HEK293 (cell line): ENCODE measurements at regions not wholly inside any gene's neighbourhood (a gene's known extent, or its start where the extent isn't known, plus 50 kb on each side); places are given as distances from the start of the nearest gene placed in this dataset.

ENCODE experiments used
- CTCF ChIA-PET: fragments of 350-600 bp; formaldehyde crosslinking; extraction: SDS; loops from one replicate; lab custom pipeline; 2021; ENCODE audit warnings: antibody characterized with exemption; lab: Yijun Ruan, JAX
- POLR2A ChIA-PET: fragments of 300-600 bp; formaldehyde crosslinking; extraction: SDS; loops from one replicate; lab custom pipeline; 2020; ENCODE audit warnings: antibody characterized with exemption, inconsistent platforms; lab: Yijun Ruan, JAX
- H3K27ac ChIP-seq: fragments of 200-500 bp; sonication (Bioruptor generic); 2 replicates; pipeline ENCODE4 v1.5.1; 2014; ENCODE audit warnings: low read depth, low read length, control low read depth, inconsistent platforms; ENCODE audit errors: extremely low read depth
- H3K36me3 ChIP-seq, 2 experiments: fragments of 200-500 bp in 1 of 2; sonication (Bioruptor generic) in 1 of 2; 1 replicate in 1 of 2; 2 replicates in 1 of 2; pipeline ENCODE4 v1.5.1; 2014 to 2017; ENCODE audit warnings: inconsistent platforms in 2 of 2, low read length in 2 of 2; ENCODE audit not compliant: control insufficient read depth in 2 of 2, insufficient read depth in 1 of 2
- H3K4me1 ChIP-seq: fragments of 200-500 bp; sonication (Bioruptor generic); 2 replicates; pipeline ENCODE4 v1.5.1; 2014; ENCODE audit warnings: mild to moderate bottlenecking, low read length, inconsistent platforms; ENCODE audit not compliant: control insufficient read depth, insufficient read depth
- H3K4me3 ChIP-seq: 2 replicates; pipeline ENCODE4 v1.5.1; 2011; ENCODE audit warnings: low read depth, mild to moderate bottlenecking, control low read depth, low read length, moderate library complexity
- H3K9me3 ChIP-seq: fragments of 200-500 bp; sonication (Bioruptor generic); 2 replicates; pipeline ENCODE4 v1.5.1; 2014; ENCODE audit warnings: low read depth, low read length, inconsistent platforms; ENCODE audit not compliant: control insufficient read depth, insufficient read depth
- BCL11A ChIP-seq: fragments of 450-650 bp; formaldehyde crosslinking; IDR thresholded peaks from 2 replicates; pipeline ENCODE4 v1.5.1; 2016; ENCODE audit warnings: low read depth, missing biosample characterization, missing genetic modification characterization
- BCL11B ChIP-seq: fragments of 450-650 bp; formaldehyde crosslinking; IDR thresholded peaks from 2 replicates; pipeline ENCODE4 v1.5.1; 2016; ENCODE audit warnings: low read depth, missing biosample characterization, missing genetic modification characterization
- GLI2 ChIP-seq: fragments of 450-650 bp; formaldehyde crosslinking; IDR thresholded peaks from 2 replicates; pipeline ENCODE4; 2017; ENCODE audit warnings: missing biosample characterization, missing genetic modification characterization, low read depth, borderline replicate concordance
- GLI4 ChIP-seq: fragments of 450-650 bp; formaldehyde crosslinking; IDR thresholded peaks from 2 replicates; pipeline ENCODE4 v1.5.1; 2016; ENCODE audit warnings: missing biosample characterization, missing genetic modification characterization
- GLIS1 ChIP-seq: fragments of 450-650 bp; formaldehyde crosslinking; IDR thresholded peaks from 2 replicates; pipeline ENCODE4 v1.5.1; 2016; ENCODE audit warnings: missing biosample characterization, missing genetic modification characterization
- ZBTB1 ChIP-seq: fragments of 450-650 bp; formaldehyde crosslinking; IDR thresholded peaks from 2 replicates; pipeline ENCODE4 v1.5.1; 2016; ENCODE audit warnings: missing biosample characterization, missing genetic modification characterization
- ZFHX2 ChIP-seq: fragments of 450-650 bp; formaldehyde crosslinking; conservative IDR thresholded peaks from 2 replicates; pipeline ENCODE4 v1.5.1; 2016; ENCODE audit warnings: missing biosample characterization, missing genetic modification characterization
- ZIC2 ChIP-seq: fragments of 450-650 bp; formaldehyde crosslinking; IDR thresholded peaks from 2 replicates; pipeline ENCODE4 v1.5.1; 2016; ENCODE audit warnings: missing biosample characterization, missing genetic modification characterization
- ZNF174 ChIP-seq: fragments of 450-650 bp; formaldehyde crosslinking; IDR thresholded peaks from 2 replicates; pipeline ENCODE4 v1.5.0; 2017; ENCODE audit warnings: missing biosample characterization, mild to moderate bottlenecking, missing genetic modification characterization
- ZNF214 ChIP-seq: fragments of 450-650 bp; formaldehyde crosslinking; IDR thresholded peaks from 2 replicates; pipeline ENCODE4 v1.5.1; 2017; ENCODE audit warnings: missing biosample characterization, mild to moderate bottlenecking, missing genetic modification characterization, borderline replicate concordance
- ZNF223 ChIP-seq: fragments of 450-650 bp; formaldehyde crosslinking; IDR thresholded peaks from 2 replicates; pipeline ENCODE4 v1.5.1; 2016; ENCODE audit warnings: missing biosample characterization, missing genetic modification characterization
- ZNF311 ChIP-seq: fragments of 450-650 bp; formaldehyde crosslinking; IDR thresholded peaks from 2 replicates; pipeline ENCODE4 v1.5.1; 2017; ENCODE audit warnings: missing biosample characterization, missing genetic modification characterization, borderline replicate concordance
- ZNF324 ChIP-seq: fragments of 450-650 bp; formaldehyde crosslinking; IDR thresholded peaks from 2 replicates; pipeline ENCODE4 v1.5.1; 2016; ENCODE audit warnings: missing biosample characterization, missing genetic modification characterization
- ZNF555 ChIP-seq: fragments of 450-650 bp; formaldehyde crosslinking; conservative IDR thresholded peaks from 2 replicates; pipeline ENCODE4 v1.5.1; 2017; ENCODE audit warnings: missing biosample characterization, mild to moderate bottlenecking, missing genetic modification characterization, inconsistent platforms
- ZNF561 ChIP-seq: fragments of 450-650 bp; IDR thresholded peaks from 2 replicates; pipeline ENCODE4 v1.5.1; 2018; ENCODE audit warnings: missing biosample characterization, missing genetic modification characterization, borderline replicate concordance
- ZNF600 ChIP-seq: fragments of 450-650 bp; formaldehyde crosslinking; IDR thresholded peaks from 2 replicates; pipeline ENCODE4 v1.5.1; 2016; ENCODE audit warnings: missing biosample characterization, missing genetic modification characterization
- ZNF610 ChIP-seq: fragments of 450-650 bp; formaldehyde crosslinking; IDR thresholded peaks from 2 replicates; pipeline ENCODE4 v1.5.1; 2016; ENCODE audit warnings: missing biosample characterization, missing genetic modification characterization, borderline replicate concordance
- ZNF664 ChIP-seq: fragments of 450-650 bp; formaldehyde crosslinking; IDR thresholded peaks from 2 replicates; pipeline ENCODE4 v1.5.1; 2016; ENCODE audit warnings: missing biosample characterization, missing genetic modification characterization
- ZNF768 ChIP-seq: fragments of 450-650 bp; formaldehyde crosslinking; IDR thresholded peaks from 2 replicates; pipeline ENCODE4 v1.5.1; 2018; ENCODE audit warnings: missing biosample characterization, mild to moderate bottlenecking, missing genetic modification characterization
- ZNF791 ChIP-seq: fragments of 450-650 bp; formaldehyde crosslinking; IDR thresholded peaks from 2 replicates; pipeline ENCODE4 v1.5.1; 2016; ENCODE audit warnings: missing biosample characterization, missing genetic modification characterization
- ZSCAN16 ChIP-seq: fragments of 450-650 bp; formaldehyde crosslinking; IDR thresholded peaks from 2 replicates; pipeline ENCODE4 v1.5.1; 2016; ENCODE audit warnings: missing biosample characterization, missing genetic modification characterization
- ZXDB ChIP-seq: fragments of 450-650 bp; formaldehyde crosslinking; IDR thresholded peaks from 2 replicates; pipeline ENCODE4 v1.5.1; 2016; ENCODE audit warnings: missing biosample characterization, missing genetic modification characterization
- TF ChIP-seq, protein P1 (sequence below): fragments of 450-650 bp; formaldehyde crosslinking; IDR thresholded peaks from 2 replicates; pipeline ENCODE4 v1.5.1; 2016; ENCODE audit warnings: missing biosample characterization, missing genetic modification characterization
- TF ChIP-seq, protein P2 (sequence below): fragments of 450-650 bp; formaldehyde crosslinking; IDR thresholded peaks from 2 replicates; pipeline ENCODE4 v1.5.1; 2017; ENCODE audit warnings: missing biosample characterization, missing genetic modification characterization
- TF ChIP-seq, protein P3 (sequence below): IDR thresholded peaks from 2 replicates; pipeline ENCODE4 v1.6.1; 2011; ENCODE audit warnings: mild to moderate bottlenecking, low read depth, low read length, borderline replicate concordance
- TF ChIP-seq, protein P4 (sequence below): fragments of 450-650 bp; formaldehyde crosslinking; IDR thresholded peaks from 2 replicates; pipeline ENCODE4 v1.5.1; 2016; ENCODE audit warnings: missing biosample characterization, missing genetic modification characterization, borderline replicate concordance
- TF ChIP-seq, protein P5 (sequence below): fragments of 450-650 bp; formaldehyde crosslinking; IDR thresholded peaks from 2 replicates; pipeline ENCODE4 v1.5.1; 2016; ENCODE audit warnings: missing biosample characterization, missing genetic modification characterization

DNA sequence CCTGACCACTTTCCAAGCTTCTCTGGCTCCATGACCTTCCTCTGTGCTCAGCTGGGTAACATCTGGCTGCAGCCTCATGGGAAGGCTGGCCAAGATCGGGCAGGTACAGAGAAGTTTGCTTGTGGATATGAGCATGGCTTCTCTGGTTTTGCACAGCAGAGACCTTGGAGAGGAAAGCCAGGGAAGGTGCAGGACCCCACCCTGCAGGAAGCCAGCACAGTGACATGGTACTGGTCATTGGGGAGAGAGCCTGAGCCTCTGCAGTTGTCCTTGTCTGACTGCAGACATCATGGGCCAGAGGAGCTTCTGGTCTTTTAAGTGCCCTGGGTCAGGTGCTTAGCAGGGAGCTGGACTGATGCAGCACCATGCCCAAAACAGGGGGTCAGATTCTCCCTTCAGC, 70.6 kb upstream of the LEP start:
- H3K27ac ChIP-seq, result no peak overlapping the region
- H3K9me3 ChIP-seq, result no peaks in the 10 kb centered on the region
- no peaks in the 10 kb centered on the region for H3K36me3 ChIP-seq
- ChIA-PET POLR2A (no interaction called here), CTCF (interaction anchor here (1.0 to 2.3 kb wide), 2 partner anchors 39 to 463 kb away, joined by 3 to 13 read pairs; no protein-coding TSS in a partner anchor)
- no peak overlapping the region for H3K4me3 ChIP-seq
- H3K4me1 ChIP-seq, result peaks cover 3% of the 10 kb centered on the region; the same call in 1 of the 2 replicates
- no peak for TF ChIP-seq ZXDB (tag by site-specific recombination)
- TF ChIP-seq, protein P1, sequence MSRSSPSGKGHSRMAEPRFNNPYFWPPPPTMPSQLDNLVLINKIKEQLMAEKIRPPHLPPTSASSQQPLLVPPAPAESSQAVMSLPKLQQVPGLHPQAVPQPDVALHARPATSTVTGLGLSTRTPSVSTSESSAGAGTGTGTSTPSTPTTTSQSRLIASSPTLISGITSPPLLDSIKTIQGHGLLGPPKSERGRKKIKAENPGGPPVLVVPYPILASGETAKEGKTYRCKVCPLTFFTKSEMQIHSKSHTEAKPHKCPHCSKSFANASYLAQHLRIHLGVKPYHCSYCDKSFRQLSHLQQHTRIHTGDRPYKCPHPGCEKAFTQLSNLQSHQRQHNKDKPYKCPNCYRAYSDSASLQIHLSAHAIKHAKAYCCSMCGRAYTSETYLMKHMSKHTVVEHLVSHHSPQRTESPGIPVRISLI, result no peak
- no peak for TF ChIP-seq GLI2 (tag by site-specific recombination)
- TF ChIP-seq, protein P2, sequence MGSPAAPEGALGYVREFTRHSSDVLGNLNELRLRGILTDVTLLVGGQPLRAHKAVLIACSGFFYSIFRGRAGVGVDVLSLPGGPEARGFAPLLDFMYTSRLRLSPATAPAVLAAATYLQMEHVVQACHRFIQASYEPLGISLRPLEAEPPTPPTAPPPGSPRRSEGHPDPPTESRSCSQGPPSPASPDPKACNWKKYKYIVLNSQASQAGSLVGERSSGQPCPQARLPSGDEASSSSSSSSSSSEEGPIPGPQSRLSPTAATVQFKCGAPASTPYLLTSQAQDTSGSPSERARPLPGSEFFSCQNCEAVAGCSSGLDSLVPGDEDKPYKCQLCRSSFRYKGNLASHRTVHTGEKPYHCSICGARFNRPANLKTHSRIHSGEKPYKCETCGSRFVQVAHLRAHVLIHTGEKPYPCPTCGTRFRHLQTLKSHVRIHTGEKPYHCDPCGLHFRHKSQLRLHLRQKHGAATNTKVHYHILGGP (tag by site-specific recombination), result no peak
- TF ChIP-seq BCL11A, result no peak
- no peak for TF ChIP-seq BCL11B (tag by site-specific recombination)
- TF ChIP-seq ZNF311, result no peak
- no peak for TF ChIP-seq ZBTB1 (tag by site-specific recombination)

DNA sequence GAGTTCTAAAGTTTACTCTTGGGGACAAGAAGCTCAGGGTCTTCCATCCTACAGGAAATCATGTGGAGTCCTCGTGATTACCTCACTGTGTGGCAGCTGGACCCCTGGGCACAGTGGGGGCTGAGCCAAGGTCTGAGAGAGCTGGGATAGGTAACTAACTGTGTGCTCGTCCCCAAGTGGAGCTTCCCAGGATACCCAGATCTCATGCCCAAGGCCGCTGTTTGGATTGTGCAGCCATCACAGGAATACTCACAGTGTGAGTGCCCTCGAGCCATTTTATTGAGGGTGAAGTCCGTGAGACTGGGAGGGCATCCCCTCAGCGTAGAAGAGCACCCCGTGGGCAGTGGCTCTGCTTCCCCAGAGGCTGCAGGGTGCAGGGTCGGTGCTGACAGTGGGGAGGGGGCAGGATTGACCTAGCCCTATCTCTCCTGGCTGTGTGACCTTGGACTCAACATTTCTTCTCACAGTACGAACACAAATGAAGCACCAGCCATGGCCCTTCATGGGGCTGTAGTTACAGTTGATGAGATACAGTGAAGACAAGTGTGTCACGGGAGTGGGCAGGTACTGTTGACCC, 69.6 kb upstream of the LEP start:
- peaks cover 3% of the 10 kb centered on the region; the same call in 1 of the 2 replicates for H3K4me1 ChIP-seq
- no peak for TF ChIP-seq ZNF214 (tag by site-specific recombination)
- no peak for TF ChIP-seq ZNF791 (tag by site-specific recombination)
- no peak for TF ChIP-seq ZNF664 (tag by site-specific recombination)
- TF ChIP-seq ZNF174 (tag by site-specific recombination), result no peak
- TF ChIP-seq, protein P3, sequence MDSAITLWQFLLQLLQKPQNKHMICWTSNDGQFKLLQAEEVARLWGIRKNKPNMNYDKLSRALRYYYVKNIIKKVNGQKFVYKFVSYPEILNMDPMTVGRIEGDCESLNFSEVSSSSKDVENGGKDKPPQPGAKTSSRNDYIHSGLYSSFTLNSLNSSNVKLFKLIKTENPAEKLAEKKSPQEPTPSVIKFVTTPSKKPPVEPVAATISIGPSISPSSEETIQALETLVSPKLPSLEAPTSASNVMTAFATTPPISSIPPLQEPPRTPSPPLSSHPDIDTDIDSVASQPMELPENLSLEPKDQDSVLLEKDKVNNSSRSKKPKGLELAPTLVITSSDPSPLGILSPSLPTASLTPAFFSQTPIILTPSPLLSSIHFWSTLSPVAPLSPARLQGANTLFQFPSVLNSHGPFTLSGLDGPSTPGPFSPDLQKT, result no peak
- peak; percentile 34; the same call in 1 of the 2 replicates for TF ChIP-seq ZIC2 (tag by site-specific recombination)
- TF ChIP-seq, protein P4, sequence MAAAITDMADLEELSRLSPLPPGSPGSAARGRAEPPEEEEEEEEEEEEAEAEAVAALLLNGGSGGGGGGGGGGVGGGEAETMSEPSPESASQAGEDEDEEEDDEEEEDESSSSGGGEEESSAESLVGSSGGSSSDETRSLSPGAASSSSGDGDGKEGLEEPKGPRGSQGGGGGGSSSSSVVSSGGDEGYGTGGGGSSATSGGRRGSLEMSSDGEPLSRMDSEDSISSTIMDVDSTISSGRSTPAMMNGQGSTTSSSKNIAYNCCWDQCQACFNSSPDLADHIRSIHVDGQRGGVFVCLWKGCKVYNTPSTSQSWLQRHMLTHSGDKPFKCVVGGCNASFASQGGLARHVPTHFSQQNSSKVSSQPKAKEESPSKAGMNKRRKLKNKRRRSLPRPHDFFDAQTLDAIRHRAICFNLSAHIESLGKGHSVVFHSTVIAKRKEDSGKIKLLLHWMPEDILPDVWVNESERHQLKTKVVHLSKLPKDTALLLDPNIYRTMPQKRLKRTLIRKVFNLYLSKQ, result no peak
- TF ChIP-seq, all 188 proteins: peak for 1
- ChIA-PET POLR2A (no interaction called here), CTCF (interaction anchor here (0.7 to 2.3 kb wide), 2 partner anchors 36 to 38 kb away, joined by 3 to 13 read pairs; no protein-coding TSS in a partner anchor)
- no peaks in the 10 kb centered on the region for H3K36me3 ChIP-seq
- no peaks in the 10 kb centered on the region for H3K9me3 ChIP-seq
- H3K27ac ChIP-seq, result no peak overlapping the region
- no peak overlapping the region for H3K4me3 ChIP-seq

DNA sequence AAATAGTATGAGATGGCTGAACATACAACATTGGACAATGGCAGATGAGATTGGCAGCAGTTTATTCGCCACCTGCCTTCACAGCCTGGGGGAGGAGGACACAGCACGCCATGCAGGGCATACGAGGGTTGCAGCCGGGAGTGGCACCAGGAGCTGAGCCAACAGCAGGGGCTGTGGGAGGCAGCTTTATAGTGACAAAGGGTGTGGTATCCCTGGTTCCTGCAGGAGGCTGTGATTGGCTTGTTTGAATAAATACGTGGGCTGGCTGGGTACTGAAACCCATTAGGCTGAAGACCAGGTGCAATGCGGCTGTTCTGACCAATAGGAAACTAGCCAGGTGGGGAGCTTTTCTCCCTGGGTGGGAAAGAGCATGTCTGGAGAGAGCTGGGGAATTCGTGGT, 68.9 kb upstream of the LEP start:
- Histone ChIP-seq H3K4me1 (no peaks in the 10 kb centered on the region), H3K9me3 (no peaks in the 10 kb centered on the region), H3K4me3 (no peak overlapping the region), H3K36me3 (no peaks in the 10 kb centered on the region), H3K27ac (no peak overlapping the region)
- CTCF ChIA-PET, result interaction anchor here (0.6 to 0.7 kb wide), 2 partner anchors 37 to 45 kb away, joined by 3 read pairs; no protein-coding TSS in a partner anchor
- POLR2A ChIA-PET, result no interaction called here
- TF ChIP-seq ZNF600 (tag by site-specific recombination), result no peak
- no peak for TF ChIP-seq ZNF561
- TF ChIP-seq, protein P5, sequence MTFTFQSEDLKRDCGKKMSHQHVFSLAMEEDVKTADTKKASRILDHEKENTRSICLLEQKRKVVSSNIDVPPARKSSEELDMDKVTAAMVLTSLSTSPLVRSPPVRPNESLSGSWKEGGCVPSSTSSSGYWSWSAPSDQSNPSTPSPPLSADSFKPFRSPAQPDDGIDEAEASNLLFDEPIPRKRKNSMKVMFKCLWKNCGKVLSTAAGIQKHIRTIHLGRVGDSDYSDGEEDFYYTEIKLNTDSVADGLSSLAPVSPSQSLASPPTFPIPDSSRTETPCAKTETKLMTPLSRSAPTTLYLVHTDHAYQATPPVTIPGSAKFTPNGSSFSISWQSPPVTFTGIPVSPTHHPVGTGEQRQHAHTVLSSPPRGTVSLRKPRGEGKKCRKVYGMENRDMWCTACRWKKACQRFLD, result no peak
- TF ChIP-seq GLI4 (tag by site-specific recombination), result no peak
- no peak for TF ChIP-seq ZNF555 (tag by site-specific recombination)
- TF ChIP-seq ZNF768, result no peak
- peak; percentile 27; the same call in 1 of the 2 replicates for TF ChIP-seq ZFHX2 (tag by site-specific recombination)
- no peak for TF ChIP-seq ZNF223 (tag by site-specific recombination)
- no peak for TF ChIP-seq ZSCAN16 (tag by site-specific recombination)
- TF ChIP-seq ZNF610 (tag by site-specific recombination), result no peak
- no peak for TF ChIP-seq ZNF791 (tag by site-specific recombination)
- TF ChIP-seq ZNF324, result no peak
- peak; percentile 26; the same call in 1 of the 2 replicates for TF ChIP-seq GLIS1
